ENCODE measurements at regions not wholly inside any gene's neighbourhood (a gene's known extent, or its start where the extent isn't known, plus 50 kb on each side); places are given as distances from the start of the nearest gene placed in this dataset.

DNA sequence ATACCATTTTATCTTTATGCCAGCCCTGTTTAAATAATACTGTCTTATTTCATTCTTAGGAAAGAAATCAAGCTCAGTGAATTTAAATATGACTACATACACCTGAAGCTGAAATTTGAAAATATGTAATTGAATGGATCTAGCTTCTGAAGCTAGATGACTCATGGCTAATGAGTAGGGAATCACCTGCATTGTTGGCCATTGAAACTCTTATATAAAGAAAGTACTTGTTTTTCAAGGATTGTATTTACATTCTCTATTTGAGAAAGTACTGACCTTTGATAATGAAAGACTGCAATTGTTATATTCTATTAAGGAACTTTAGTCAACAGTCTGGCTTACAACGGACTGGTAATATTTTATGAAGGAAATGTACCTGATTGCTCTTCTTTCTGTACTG lies 346.7 kb upstream of the LRATD1 start:
- no peak for TF ChIP-seq TAF1 (IDR thresholded peaks at IDR 0.05; ENCODE audit: low read depth, low read length)
- no peak for TF ChIP-seq POLR2A (IDR thresholded peaks at IDR 0.05; ENCODE audit: low read depth, low read length)
